ENCODE measurements at regions not wholly inside any gene's neighbourhood (a gene's known extent, or its start where the extent isn't known, plus 50 kb on each side); places are given as distances from the start of the nearest gene placed in this dataset.
"Not testable (repeated sequence)": the region's sequence is repeated elsewhere in the genome, so short reads cannot be mapped to it uniquely, and the experiment has no call there.

- in situ Hi-C loops (cut with HindIII; ENCODE audit: low pct_unique_long_range_greater_than_20kb, low sequenced_read_pairs) = no loop called here
- no peak for DNase-seq (ENCODE audit: low read depth, low spot score)
Observed at GRCh38 chr11:119586181-119586580, 142.8 kb downstream of the NECTIN1 start.

- in situ Hi-C loops (cut with HindIII; ENCODE audit: low pct_unique_long_range_greater_than_20kb, low sequenced_read_pairs) = no loop called here
- no peak for DNase-seq (ENCODE audit: low read depth, low spot score)
Observed at GRCh38 chr11:119585043-119585781, 143.8 kb downstream of the NECTIN1 start.

DNA sequence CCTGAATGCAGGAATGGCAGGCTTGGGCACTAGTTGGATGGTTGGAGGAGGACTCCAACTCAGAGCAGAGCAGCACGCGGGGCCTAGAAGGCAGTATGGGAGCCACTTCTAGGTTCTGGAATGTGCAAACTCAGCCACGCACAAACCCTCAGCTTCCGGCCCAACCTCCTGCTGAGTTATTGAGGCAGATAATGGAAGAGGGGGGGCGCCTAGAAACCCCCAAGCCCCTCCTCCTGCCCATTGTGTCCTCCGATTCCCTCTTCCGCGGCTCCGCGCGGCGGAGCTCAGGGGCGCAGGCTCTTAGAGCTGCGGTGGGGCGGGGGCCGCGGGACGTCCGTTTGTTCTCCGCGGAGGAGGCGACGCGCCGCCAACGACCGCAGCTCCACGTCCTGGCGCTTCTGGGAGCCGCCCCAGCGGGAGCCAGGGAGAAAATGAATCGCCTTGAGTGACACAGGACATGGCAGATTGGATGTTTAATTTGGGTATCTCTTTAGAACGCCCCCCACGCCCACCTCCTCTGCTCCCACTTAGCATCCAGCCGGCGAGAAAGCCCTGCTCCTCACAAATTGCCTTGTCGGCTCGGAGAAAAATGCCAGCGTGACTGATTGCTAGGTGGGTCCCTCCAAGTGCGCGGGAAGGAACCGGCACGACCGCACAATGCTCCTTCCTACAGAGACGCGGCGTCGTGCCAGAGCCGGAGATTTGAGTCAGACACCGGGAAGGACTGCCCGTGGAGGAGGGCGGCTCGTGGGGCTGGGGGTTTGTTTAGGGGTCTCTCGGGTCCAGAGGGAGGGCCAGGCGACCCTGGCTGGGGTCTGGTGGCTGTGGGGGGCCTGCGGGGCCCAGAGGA, 144.6 kb downstream of the NECTIN1 start:
- no peak for DNase-seq (ENCODE audit: low read depth, low spot score)
- in situ Hi-C loops (cut with HindIII; ENCODE audit: low pct_unique_long_range_greater_than_20kb, low sequenced_read_pairs) = no loop called here

- in situ Hi-C loops (cut with HindIII; ENCODE audit: low pct_unique_long_range_greater_than_20kb, low sequenced_read_pairs) = no loop called here
- no peak for DNase-seq (ENCODE audit: low read depth, low spot score)
Observed at GRCh38 chr11:119583585-119583984, 145.4 kb downstream of the NECTIN1 start.

GRCh38 chr11:119581396-119581795, 147.6 kb downstream of the NECTIN1 start:
- in situ Hi-C loops (cut with HindIII; ENCODE audit: low pct_unique_long_range_greater_than_20kb, low sequenced_read_pairs); DNase-seq (ENCODE audit: low read depth, low spot score): not testable (repeated sequence)

GRCh38 chr11:119580751-119581150, 148.2 kb downstream of the NECTIN1 start:
- DNase-seq (ENCODE audit: low read depth, low spot score) = no peak
- in situ Hi-C loops (cut with HindIII; ENCODE audit: low pct_unique_long_range_greater_than_20kb, low sequenced_read_pairs) = no loop called here

GRCh38 chr11:119580081-119580480, 148.9 kb downstream of the NECTIN1 start:
- no peak for DNase-seq (ENCODE audit: low read depth, low spot score)
- in situ Hi-C loops (cut with HindIII; ENCODE audit: low pct_unique_long_range_greater_than_20kb, low sequenced_read_pairs) = no loop called here

DNA sequence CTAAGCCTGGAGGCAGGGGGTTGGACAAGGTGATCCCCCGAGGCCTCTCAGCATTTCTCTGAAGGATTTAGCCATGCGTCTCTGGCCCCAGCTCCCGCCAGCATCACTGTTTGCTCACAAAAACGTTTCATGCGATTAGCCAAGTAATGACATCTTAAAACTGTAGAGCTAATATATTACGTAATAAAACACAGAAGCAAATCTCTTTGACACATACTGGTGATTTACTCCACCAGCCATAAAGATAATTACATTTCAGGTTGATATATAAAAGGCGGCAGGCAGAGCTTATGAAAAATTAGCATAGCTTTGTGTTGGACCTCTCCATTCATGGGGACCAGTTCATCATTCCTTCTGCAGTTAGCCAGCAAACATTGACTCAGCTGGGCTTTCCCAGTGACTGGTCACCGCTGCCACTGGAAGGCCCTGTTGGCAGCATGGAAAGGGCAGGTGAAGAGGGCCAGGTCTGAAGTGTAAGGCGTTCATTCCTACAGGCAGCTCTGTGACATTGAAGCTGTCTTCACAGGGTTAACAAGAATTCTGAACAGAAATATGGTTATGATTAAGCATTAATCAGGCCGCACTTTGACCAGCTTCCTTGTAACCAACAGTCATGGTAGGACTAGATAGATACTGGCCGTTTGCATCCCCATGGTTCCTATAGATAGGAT, 150.3 kb downstream of the NECTIN1 start:
- no peak for DNase-seq (ENCODE audit: low read depth, low spot score)
- in situ Hi-C loops (cut with HindIII; ENCODE audit: low pct_unique_long_range_greater_than_20kb, low sequenced_read_pairs) = no loop called here

DNA sequence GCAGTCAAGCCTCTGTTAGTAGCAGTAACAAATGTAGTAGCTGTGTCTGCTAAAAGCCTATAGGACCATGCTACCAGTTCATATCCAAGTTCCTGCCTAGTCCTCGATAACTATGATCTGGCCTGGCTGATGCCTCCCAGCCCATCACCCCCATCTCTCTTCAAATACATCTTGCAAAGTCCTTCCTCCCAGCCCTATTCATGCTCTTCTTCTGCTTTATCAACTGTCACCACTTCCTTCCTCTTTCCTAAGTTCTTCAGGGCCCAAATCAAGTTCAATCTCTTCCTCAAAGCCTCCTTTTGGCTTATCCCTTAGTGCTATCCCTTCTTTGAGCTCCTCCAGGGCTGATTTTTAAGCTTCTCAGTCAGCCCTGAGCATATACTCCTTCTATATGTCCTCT, 150.9 kb upstream of the THY1 start:
- in situ Hi-C loops (cut with HindIII; ENCODE audit: low pct_unique_long_range_greater_than_20kb, low sequenced_read_pairs) = no loop called here
- no peak for DNase-seq (ENCODE audit: low read depth, low spot score)

GRCh38 chr11:119572481-119573424, 149.8 kb upstream of the THY1 start:
- DNase-seq (ENCODE audit: low read depth, low spot score) = peak; percentile 13
- in situ Hi-C loops (cut with HindIII; ENCODE audit: low pct_unique_long_range_greater_than_20kb, low sequenced_read_pairs) = no loop called here

- DNase-seq (ENCODE audit: low read depth, low spot score) = no peak
- in situ Hi-C loops (cut with HindIII; ENCODE audit: low pct_unique_long_range_greater_than_20kb, low sequenced_read_pairs) = no loop called here
Observed at GRCh38 chr11:119571311-119571710, 148.3 kb upstream of the THY1 start.

- DNase-seq (ENCODE audit: low read depth, low spot score) = peak; percentile 16
- in situ Hi-C loops (cut with HindIII; ENCODE audit: low pct_unique_long_range_greater_than_20kb, low sequenced_read_pairs) = no loop called here
Observed at GRCh38 chr11:119567688-119568582, 145.0 kb upstream of the THY1 start.

- in situ Hi-C loops (cut with HindIII; ENCODE audit: low pct_unique_long_range_greater_than_20kb, low sequenced_read_pairs) = no loop called here
- no peak for DNase-seq (ENCODE audit: low read depth, low spot score)
Observed at GRCh38 chr11:119566319-119566718, 143.3 kb upstream of the THY1 start.

DNA sequence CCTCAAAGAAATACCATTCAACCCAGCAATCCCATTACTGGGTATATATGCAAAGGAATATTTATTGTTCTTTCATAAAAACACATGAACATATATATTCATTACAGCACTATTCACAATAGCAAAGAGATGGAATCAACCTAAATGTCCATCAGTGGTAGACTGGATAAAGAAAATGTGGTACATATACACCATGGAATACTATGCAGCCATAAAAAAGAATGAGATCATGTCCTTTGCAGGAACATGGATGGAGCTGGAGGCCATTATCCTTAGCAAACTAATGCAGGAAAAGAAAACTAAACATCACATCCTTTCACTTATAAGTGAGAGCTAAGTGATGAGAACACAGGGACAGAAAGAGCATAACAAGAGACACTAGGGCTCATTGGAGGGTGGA, 142.7 kb upstream of the THY1 start:
- in situ Hi-C loops (cut with HindIII; ENCODE audit: low pct_unique_long_range_greater_than_20kb, low sequenced_read_pairs); DNase-seq (ENCODE audit: low read depth, low spot score): not testable (repeated sequence)

DNA sequence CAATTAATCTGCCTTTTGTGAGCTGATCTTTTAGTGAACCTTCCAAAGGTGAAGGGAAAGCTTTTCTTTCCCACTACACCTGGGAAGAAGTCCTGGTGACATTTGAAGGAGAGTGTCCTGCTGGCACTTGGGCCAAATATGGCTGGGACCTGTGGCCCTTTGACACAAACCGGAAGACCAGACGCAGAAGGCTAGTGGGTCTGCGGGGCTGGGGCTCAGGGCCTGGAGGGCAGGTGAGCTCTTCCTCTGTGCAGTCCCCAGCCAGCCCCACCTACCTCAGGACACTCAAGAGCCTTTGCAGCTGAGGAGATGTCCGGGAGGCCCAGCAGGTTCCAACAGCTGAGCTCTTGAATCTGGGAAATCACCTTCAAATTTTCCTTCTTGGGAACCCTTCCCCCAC, 138.0 kb upstream of the THY1 start:
- in situ Hi-C loops (cut with HindIII; ENCODE audit: low pct_unique_long_range_greater_than_20kb, low sequenced_read_pairs) = no loop called here
- DNase-seq (ENCODE audit: low read depth, low spot score) = no peak

GRCh38 chr11:119560291-119560690, 137.3 kb upstream of the THY1 start:
- DNase-seq (ENCODE audit: low read depth, low spot score) = no peak
- in situ Hi-C loops (cut with HindIII; ENCODE audit: low pct_unique_long_range_greater_than_20kb, low sequenced_read_pairs) = no loop called here

DNA sequence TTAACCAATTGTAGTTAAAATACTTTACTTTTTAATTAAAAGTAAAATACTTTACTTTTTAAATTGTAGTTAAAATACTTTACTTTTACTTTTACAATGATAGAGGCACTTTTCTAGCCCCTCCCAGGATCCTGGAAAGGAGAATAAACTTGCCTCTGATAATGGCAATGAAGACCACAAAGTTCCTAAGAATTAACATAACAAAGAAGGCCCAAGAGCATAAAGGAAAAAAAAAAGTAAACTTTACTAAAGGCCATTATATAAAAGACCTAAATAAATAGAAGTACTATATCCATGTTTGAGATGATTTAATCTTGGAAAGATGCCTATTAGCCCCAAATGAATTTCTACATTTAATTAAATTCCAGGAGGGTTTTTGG, 129.1 kb upstream of the THY1 start:
- in situ Hi-C loops (cut with HindIII; ENCODE audit: low pct_unique_long_range_greater_than_20kb, low sequenced_read_pairs) = no loop called here
- no peak for DNase-seq (ENCODE audit: low read depth, low spot score)

All from SK-MEL-5 (cell line).